GM12891 (cell line): ENCODE measurements at regions not wholly inside any gene's neighbourhood (a gene's known extent, or its start where the extent isn't known, plus 50 kb on each side); places are given as distances from the start of the nearest gene placed in this dataset.

ENCODE experiments used
- DNase-seq: peaks from one replicate; pipeline ENCODE4 v3.0.0; 2011; ENCODE audit warnings: low spot score; ENCODE audit not compliant: insufficient read length
- FAIRE-seq: peaks from 2 replicates; lab custom pipeline; 2011; peaks lifted over from hg19 to GRCh38; lab: Jason Lieb, UNC
- PAX5 ChIP-seq: IDR thresholded peaks from 2 replicates; pipeline ENCODE4 v1.6.1; 2011; ENCODE audit warnings: low read length, moderate library complexity, mild to moderate bottlenecking; ENCODE audit not compliant: insufficient read depth, severe bottlenecking
- POLR2A ChIP-seq: IDR thresholded peaks from 2 replicates; pipeline ENCODE4 v1.6.1; 2011; ENCODE audit warnings: low read depth, low read length, control low read depth
- POLR2AphosphoS5 ChIP-seq: IDR thresholded peaks from 2 replicates; pipeline ENCODE4 v1.6.1; 2011; ENCODE audit warnings: low read depth, low read length, control low read depth
- POU2F2 ChIP-seq: IDR thresholded peaks from 2 replicates; pipeline ENCODE4 v1.6.1; 2011; ENCODE audit warnings: low read depth, mild to moderate bottlenecking, control low read depth, low read length, moderate library complexity
- SPI1 ChIP-seq: IDR thresholded peaks from 2 replicates; pipeline ENCODE4 v1.6.1; 2011; ENCODE audit warnings: low read depth, low read length, control low read depth
- TAF1 ChIP-seq: IDR thresholded peaks from 2 replicates; pipeline ENCODE4 v1.6.1; 2011; ENCODE audit warnings: low read depth, low read length, control low read depth

DNA sequence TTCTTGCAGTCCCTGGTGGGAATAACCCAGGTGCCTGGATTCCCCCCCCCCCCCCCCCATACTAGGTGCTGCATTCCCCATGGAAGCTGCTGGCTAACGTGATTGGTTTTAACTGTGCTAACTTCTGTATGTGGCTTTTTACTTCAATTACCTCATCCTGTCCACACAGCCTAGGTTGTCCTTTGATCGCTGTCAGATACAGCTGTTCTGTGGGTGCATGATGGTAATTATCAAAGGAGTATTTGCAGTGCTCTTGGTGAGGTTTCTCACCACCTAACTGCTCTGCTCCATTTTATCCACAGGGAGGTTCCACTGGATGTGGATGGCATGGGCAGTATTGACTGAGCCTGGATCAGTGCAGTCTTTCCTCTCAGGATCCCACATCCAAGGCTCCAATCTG, 93.0 kb downstream of the ZNF518B start:
- FAIRE-seq = no peak
- no peak for DNase-seq
- TF ChIP-seq TAF1 = no peak

DNA sequence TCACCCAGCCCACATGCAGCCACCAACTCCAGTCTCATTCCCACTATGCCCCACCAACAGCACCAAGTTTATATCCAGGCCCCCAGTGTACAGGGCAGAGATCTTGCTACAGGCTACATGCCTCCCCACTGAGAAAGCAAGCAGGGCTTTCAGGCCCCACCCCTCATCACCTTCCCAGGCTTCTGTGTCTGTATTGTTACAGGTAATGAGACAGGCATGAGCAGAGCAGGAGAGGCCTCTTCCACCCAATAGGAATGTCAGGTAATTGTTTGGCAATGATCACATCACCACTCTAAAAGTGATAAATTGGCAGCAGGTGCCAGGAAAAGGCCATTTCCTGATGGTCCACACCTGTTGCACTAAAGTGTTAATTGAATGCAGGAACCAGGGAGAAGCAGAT, 102.5 kb downstream of the ZNF518B start:
- TF ChIP-seq SPI1 = no peak
- no peak for TF ChIP-seq PAX5
- TF ChIP-seq POLR2A = no peak
- no peak for TF ChIP-seq TAF1
- TF ChIP-seq POLR2AphosphoS5 = no peak
- TF ChIP-seq POU2F2 = no peak
- DNase-seq (no peak), FAIRE-seq (no peak)

DNA sequence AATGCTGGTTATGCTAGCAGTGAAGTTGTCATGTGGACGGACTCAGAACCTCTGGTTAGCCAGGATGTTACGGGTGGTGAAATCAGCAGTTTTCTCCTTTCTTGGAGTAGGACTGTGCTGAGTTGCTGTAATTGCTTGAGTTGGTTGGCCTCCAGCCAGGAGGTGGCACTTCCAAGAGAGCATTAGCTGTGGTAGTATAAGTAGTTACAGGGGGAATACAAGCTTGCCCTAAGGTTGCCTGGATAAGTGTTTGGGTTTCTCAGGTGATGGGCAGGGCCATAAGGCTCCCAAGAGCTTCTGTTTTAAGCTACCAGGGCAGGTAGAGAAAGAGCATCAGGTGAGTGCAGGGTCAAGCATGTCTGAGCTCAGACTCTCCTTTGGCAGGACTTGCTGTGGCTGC, 103.0 kb downstream of the ZNF518B start:
- TF ChIP-seq POU2F2 (no peak), PAX5 (no peak), POLR2A (no peak), POLR2AphosphoS5 (no peak), SPI1 (no peak), TAF1 (no peak)
- FAIRE-seq (no peak), DNase-seq (no peak)

DNA sequence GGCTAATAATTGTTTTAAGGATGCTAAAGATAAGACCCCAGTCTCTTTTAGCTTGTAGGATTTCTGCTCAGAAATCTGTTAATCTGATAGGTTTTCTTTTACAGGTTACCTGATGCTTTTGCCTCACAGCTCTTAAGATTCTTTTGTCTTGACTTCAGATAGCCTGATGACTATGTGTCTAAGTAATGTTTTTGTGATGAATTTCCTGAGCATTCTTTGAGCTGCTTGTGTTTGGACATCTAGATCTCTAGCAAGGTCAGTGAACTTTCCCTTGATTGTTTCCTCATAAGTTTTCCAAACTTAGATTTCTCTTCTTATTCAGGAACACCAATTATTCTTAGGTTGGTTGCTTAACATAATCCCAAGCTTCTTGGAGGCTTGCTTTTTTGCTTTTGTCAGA, 104.1 kb downstream of the ZNF518B start:
- DNase-seq = no peak
- FAIRE-seq = no peak
- no peak for TF ChIP-seq TAF1
- TF ChIP-seq POLR2AphosphoS5 = no peak
- no peak for TF ChIP-seq POLR2A
- TF ChIP-seq PAX5 = no peak
- no peak for TF ChIP-seq SPI1
- TF ChIP-seq POU2F2 = no peak

DNA sequence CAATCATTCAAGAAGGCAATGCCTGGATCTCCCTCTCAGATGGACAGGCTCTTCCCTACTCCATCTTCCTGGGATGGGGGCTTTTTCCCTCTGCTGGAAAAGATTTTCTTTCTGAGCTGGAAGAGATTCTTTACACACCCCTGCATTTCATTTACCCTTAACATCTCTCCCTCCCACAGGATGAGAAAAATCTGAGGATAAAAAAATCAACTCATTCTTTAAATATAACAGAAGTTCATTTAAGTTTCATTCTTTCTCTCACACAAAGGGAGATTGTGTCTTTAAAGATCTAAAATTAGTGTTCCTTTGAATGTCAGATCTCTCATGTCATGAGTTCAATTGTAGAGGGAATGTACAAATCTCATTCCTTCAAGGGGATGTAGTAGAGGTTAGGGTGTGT, 109.0 kb downstream of the ZNF518B start:
- FAIRE-seq (no peak), DNase-seq (no peak)
- TF ChIP-seq SPI1 = no peak
- TF ChIP-seq POU2F2 = no peak
- TF ChIP-seq POLR2A = no peak
- TF ChIP-seq POLR2AphosphoS5 = no peak
- TF ChIP-seq TAF1 = no peak
- no peak for TF ChIP-seq PAX5

DNA sequence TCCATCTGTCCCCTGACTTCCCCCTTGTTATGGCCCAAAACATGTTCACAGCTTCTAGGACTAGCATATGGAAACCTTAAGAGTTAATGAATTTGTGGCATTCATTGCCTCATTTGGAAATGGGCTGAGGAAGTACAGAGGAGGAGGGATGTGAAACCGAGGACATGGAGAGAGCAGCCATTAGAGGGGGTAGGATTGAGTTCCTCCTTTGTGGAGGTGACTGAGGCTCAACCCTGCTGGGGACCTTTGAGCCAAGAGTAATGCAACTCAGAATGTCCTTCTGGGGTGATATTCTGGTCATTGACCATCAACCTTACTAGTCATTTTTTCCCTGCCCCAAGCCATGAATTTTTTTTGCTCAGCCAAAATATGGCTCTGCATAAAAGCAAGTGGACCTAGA, 109.4 kb downstream of the ZNF518B start:
- DNase-seq (no peak), FAIRE-seq (no peak)
- TF ChIP-seq POLR2A = no peak
- no peak for TF ChIP-seq TAF1
- no peak for TF ChIP-seq PAX5
- no peak for TF ChIP-seq POLR2AphosphoS5
- no peak for TF ChIP-seq SPI1
- TF ChIP-seq POU2F2 = no peak

DNA sequence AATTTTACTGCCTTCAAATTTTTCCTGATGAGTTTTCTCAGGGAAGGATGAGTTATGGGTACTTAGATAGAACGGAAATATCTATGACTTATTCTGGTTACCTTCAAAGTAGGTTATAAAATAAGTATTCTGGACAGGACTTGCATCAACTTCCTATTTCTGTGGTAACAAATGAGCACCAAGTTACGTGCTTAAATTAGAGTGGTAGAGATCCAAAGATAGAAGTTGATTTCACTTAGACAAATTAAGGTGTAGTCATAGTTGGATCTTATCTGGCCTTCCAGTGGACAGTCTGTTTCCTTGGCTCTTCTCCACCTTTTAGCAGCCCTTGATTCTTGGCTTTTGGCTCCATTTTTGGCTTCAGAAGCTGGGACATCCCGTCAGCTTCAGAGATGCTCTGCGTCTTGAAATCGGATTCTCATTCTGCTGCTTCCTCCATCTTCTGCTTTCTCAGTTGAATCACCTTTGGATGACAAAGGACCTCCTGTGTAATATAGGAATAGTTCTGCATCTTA, 109.9 kb downstream of the ZNF518B start:
- TF ChIP-seq POLR2AphosphoS5 (no peak), POU2F2 (no peak), POLR2A (no peak), PAX5 (no peak), TAF1 (no peak), SPI1 (no peak)
- FAIRE-seq (no peak), DNase-seq (no peak)

DNA sequence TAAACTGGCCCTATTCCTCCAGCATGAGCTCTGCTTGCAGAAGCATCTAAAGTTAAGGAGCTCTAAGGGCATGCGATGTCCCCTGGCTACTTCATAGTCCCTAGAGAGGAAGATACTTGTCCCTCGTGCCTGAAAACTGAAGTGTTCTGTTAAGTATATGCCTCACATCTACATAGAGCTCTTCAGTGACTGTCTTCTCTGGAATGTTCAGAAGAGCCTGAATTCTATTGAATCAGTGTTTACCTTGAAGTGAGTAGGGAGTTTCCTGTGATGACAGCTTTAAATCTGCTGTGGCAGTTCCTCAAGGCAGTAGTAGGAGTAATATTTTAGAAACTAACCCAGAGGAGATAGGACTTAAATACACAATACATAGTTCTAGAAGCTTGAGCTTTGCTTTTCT, 111.2 kb downstream of the ZNF518B start:
- no peak for FAIRE-seq
- TF ChIP-seq SPI1 (no peak), PAX5 (no peak), TAF1 (no peak), POU2F2 (no peak), POLR2AphosphoS5 (no peak), POLR2A (no peak)
- DNase-seq = no peak

DNA sequence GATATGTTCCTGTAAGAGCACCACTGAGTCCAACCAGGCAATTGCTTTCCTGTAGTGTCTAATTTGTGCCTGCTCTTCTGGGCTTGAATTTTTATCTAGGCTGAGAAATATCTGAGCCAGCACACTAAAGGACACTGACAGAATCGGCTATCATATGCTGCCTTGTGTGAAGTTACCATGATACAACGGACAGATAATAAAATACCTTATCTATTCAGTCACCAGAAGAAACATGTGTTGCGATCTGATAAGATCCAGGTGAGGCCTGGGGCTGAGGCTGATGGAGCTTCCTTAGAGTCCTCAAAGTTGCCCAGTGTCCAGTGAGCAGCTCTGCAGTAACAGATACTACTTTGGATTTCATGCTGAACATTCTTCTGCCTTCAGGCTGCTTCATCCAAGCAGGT, 111.8 kb downstream of the ZNF518B start:
- TF ChIP-seq POLR2AphosphoS5 (no peak), TAF1 (no peak), POLR2A (no peak), POU2F2 (no peak), PAX5 (no peak), SPI1 (no peak)
- no peak for FAIRE-seq

DNA sequence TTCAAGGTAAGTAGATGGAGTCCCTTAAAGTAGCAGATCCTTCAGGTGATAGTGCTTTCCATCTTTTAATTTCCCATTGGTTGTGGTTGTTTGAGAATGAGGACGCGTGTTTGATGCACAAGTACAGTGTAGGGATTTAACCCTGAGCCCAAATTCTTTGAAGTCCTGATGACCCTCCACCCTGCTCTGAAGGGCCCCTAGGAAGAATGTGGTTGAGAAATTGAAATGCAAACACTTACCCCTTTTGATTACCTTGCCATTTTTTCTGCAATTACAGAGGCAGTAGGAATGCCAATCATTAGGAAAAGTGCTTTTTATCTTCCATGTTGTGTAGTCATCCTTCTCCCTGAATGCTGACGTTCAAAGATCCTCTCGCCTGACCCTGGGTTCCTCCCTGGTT, 112.4 kb downstream of the ZNF518B start:
- DNase-seq (no peak), FAIRE-seq (no peak)
- TF ChIP-seq POLR2A = no peak
- no peak for TF ChIP-seq SPI1
- TF ChIP-seq PAX5 = no peak
- no peak for TF ChIP-seq POU2F2
- no peak for TF ChIP-seq TAF1
- no peak for TF ChIP-seq POLR2AphosphoS5

More for the DNA sequence above, 111.8 kb downstream of the ZNF518B start:
- DNase-seq = no peak

DNA sequence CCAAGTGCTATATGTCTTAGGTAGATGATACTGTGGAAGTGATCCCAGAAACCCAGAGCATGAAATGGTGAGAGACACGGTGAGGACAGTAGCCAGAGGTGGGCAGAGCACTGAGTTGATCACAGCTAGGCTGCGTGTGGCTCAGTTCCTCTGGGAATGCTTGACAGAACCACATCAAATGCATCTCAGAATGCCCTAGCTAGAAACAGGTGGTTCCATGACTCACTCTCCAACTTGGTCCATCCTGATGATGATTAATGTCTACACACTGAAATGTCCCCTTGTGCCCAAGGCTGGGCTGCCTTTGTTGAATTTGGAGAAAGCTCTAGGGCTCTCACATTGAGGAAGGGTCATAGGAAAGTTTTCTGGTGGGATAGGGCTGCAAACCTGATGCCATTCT, 113.6 kb downstream of the ZNF518B start:
- DNase-seq (no peak), FAIRE-seq (no peak)
- TF ChIP-seq TAF1 = no peak
- no peak for TF ChIP-seq POU2F2
- no peak for TF ChIP-seq SPI1
- TF ChIP-seq PAX5 = no peak
- no peak for TF ChIP-seq POLR2A
- no peak for TF ChIP-seq POLR2AphosphoS5
